ENCODE measurements at regions not wholly inside any gene's neighbourhood (a gene's known extent, or its start where the extent isn't known, plus 50 kb on each side); places are given as distances from the start of the nearest gene placed in this dataset.

GRCh38 chr2:176412136-176412535 is 142.9 kb downstream of the MTX2 start:
- H3K27me3 ChIP-seq (ENCODE audit: control insufficient read depth, insufficient read depth, low read length) = no peaks in the 10 kb centered on the region
- FAIRE-seq = no peak
- H3K4me3 ChIP-seq (ENCODE audit: low read length in 3 of 3) = no peak overlapping the region
- no peaks in the 10 kb centered on the region for H3K9me3 ChIP-seq (ENCODE audit: control insufficient read depth in 2 of 3, insufficient read depth in 1 of 3, low read length in 3 of 3)
- no peak for TF ChIP-seq CTCF (IDR thresholded peaks at IDR 0.05; ENCODE audit: borderline replicate concordance, extremely low read depth, insufficient read depth)
- H3K9ac ChIP-seq (ENCODE audit: low read length in 3 of 3) = no peak overlapping the region
- no peak overlapping the region for H3K27ac ChIP-seq (ENCODE audit: low read depth in 2 of 2, low read length in 2 of 2)
- DNase-seq = no peak
- no peaks in the 10 kb centered on the region for H3K36me3 ChIP-seq (ENCODE audit: control insufficient read depth in 2 of 3, insufficient read depth in 3 of 3, low read length in 3 of 3)
- no peaks in the 10 kb centered on the region for H3K4me1 ChIP-seq (ENCODE audit: control insufficient read depth in 2 of 3, insufficient read depth in 2 of 3, low read depth in 1 of 3, low read length in 3 of 3)
- intact Hi-C loops (cut with DNase I) = no loop called here

GRCh38 chr2:176413786-176414185 is 144.5 kb downstream of the MTX2 start:
- no peak for FAIRE-seq
- intact Hi-C loops (cut with DNase I) = no loop called here
- TF ChIP-seq CTCF (IDR thresholded peaks at IDR 0.05; ENCODE audit: borderline replicate concordance, extremely low read depth, insufficient read depth) = no peak

GRCh38 chr2:176414641-176415040 is 145.4 kb downstream of the MTX2 start:
- DNase-seq (no peak), FAIRE-seq (no peak)
- Histone ChIP-seq H3K4me1 (ENCODE audit: control insufficient read depth in 2 of 3, insufficient read depth in 2 of 3, low read depth in 1 of 3, low read length in 3 of 3) (peaks cover 0 to 4% (median 0%) of the 10 kb centered on the region in 3 donors), H3K27me3 (ENCODE audit: control insufficient read depth, insufficient read depth, low read length) (no peaks in the 10 kb centered on the region), H3K36me3 (ENCODE audit: control insufficient read depth in 2 of 3, insufficient read depth in 3 of 3, low read length in 3 of 3) (no peaks in the 10 kb centered on the region), H3K9me3 (ENCODE audit: control insufficient read depth in 2 of 3, insufficient read depth in 1 of 3, low read length in 3 of 3) (no peaks in the 10 kb centered on the region), H3K9ac (ENCODE audit: low read length in 3 of 3) (no peak overlapping the region), H3K4me3 (ENCODE audit: low read length in 3 of 3) (no peak overlapping the region), H3K27ac (ENCODE audit: low read depth in 2 of 2, low read length in 2 of 2) (no peak overlapping the region)
- intact Hi-C loops (cut with DNase I) = no loop called here
- no peak for TF ChIP-seq CTCF (IDR thresholded peaks at IDR 0.05; ENCODE audit: borderline replicate concordance, extremely low read depth, insufficient read depth)

More at GRCh38 chr2:176413786-176414185, 144.5 kb downstream of the MTX2 start:
- H3K27ac ChIP-seq (ENCODE audit: low read depth in 2 of 2, low read length in 2 of 2) = no peak overlapping the region
- no peak overlapping the region for H3K9ac ChIP-seq (ENCODE audit: low read length in 3 of 3)
- no peak overlapping the region for H3K4me3 ChIP-seq (ENCODE audit: low read length in 3 of 3)
- H3K9me3 ChIP-seq (ENCODE audit: control insufficient read depth in 2 of 3, insufficient read depth in 1 of 3, low read length in 3 of 3) = no peaks in the 10 kb centered on the region
- H3K27me3 ChIP-seq (ENCODE audit: control insufficient read depth, insufficient read depth, low read length) = no peaks in the 10 kb centered on the region
- H3K36me3 ChIP-seq (ENCODE audit: control insufficient read depth in 2 of 3, insufficient read depth in 3 of 3, low read length in 3 of 3) = no peaks in the 10 kb centered on the region
- no peak for DNase-seq
- H3K4me1 ChIP-seq (ENCODE audit: control insufficient read depth in 2 of 3, insufficient read depth in 2 of 3, low read depth in 1 of 3, low read length in 3 of 3) = no peaks in the 10 kb centered on the region
